H1 (cell line): ENCODE measurements at regions not wholly inside any gene's neighbourhood (a gene's known extent, or its start where the extent isn't known, plus 50 kb on each side); places are given as distances from the start of the nearest gene placed in this dataset.

ENCODE experiments used
- CTCF ChIA-PET: fragments of 300-600 bp; sonication (Branson Sonifier 250); formaldehyde crosslinking; loops from one replicate; lab custom pipeline; 2021; ENCODE audit not compliant: partially characterized antibody; lab: Charles Lee
- POLR2A ChIA-PET: fragments of 300-600 bp; sonication (Branson Sonifier 250); formaldehyde crosslinking; loops from one replicate; lab custom pipeline; 2021; ENCODE audit warnings: inconsistent platforms; ENCODE audit not compliant: partially characterized antibody; lab: Charles Lee
- DNase-seq, 2 experiments: peaks; one replicate each; pipeline versions ENCODE4 v3.0.0 to v3.0.0-alpha.2; 2010 to 2022; ENCODE audit warnings: low spot score in 2 of 2, low read depth in 1 of 2, mixed read lengths in 1 of 2
- FAIRE-seq: peaks from 2 replicates; lab custom pipeline; 2011; peaks lifted over from hg19 to GRCh38; lab: Jason Lieb, UNC
- H2AFZ ChIP-seq: 2 replicates; pipeline ENCODE4 v1.8.1; 2012; ENCODE audit warnings: low read length, inconsistent platforms
- H2AK5ac ChIP-seq: 2 replicates; pipeline ENCODE4 v1.6.1; 2013; ENCODE audit warnings: low read depth, low read length
- H2BK120ac ChIP-seq: replicated peaks from 2 replicates; pipeline ENCODE3; 2013; ENCODE audit warnings: low read depth, low read length, inconsistent platforms
- H2BK12ac ChIP-seq: 2 replicates; pipeline ENCODE4 v1.6.1; 2013; ENCODE audit warnings: low read depth, low read length
- H2BK15ac ChIP-seq: 2 replicates; pipeline ENCODE4 v1.6.1; 2013; ENCODE audit warnings: low read length
- H2BK20ac ChIP-seq: 2 replicates; pipeline ENCODE4 v1.6.1; 2013; ENCODE audit warnings: low read length
- H2BK5ac ChIP-seq: 2 replicates; pipeline ENCODE4 v1.6.1; 2013; ENCODE audit warnings: low read depth, low read length
- H3K14ac ChIP-seq: 2 replicates; pipeline ENCODE4 v1.6.1; 2013; ENCODE audit warnings: inconsistent platforms; ENCODE audit not compliant: insufficient read length
- H3K18ac ChIP-seq: 2 replicates; pipeline ENCODE4 v1.6.1; 2013; ENCODE audit warnings: low read length; ENCODE audit errors: extremely low read depth
- H3K23ac ChIP-seq: 2 replicates; pipeline ENCODE4 v1.6.1; 2013; ENCODE audit warnings: inconsistent platforms; ENCODE audit not compliant: insufficient read length
- H3K23me2 ChIP-seq: 2 replicates; pipeline ENCODE4 v1.6.1; 2013; ENCODE audit warnings: low read depth, low read length
- H3K27ac ChIP-seq: 2 replicates; pipeline ENCODE4 v1.6.1; 2011; ENCODE audit warnings: low read depth, low read length, inconsistent platforms
- H3K27me3 ChIP-seq, 4 experiments: replicated peaks in 1 of 4; 1 replicate in 1 of 4; 2 replicates in 3 of 4; pipeline versions ENCODE4 v1.6.1 to v1.8.1; 2011 to 2013; ENCODE audit warnings: low read length in 3 of 4, mild to moderate bottlenecking in 3 of 4, inconsistent platforms in 2 of 4, mixed read lengths in 2 of 4, moderate library complexity in 1 of 4; ENCODE audit not compliant: control insufficient read depth in 3 of 4, insufficient read depth in 3 of 4; ENCODE audit errors: extremely low read depth in 1 of 4
- H3K36me3 ChIP-seq, 4 experiments: 2 replicates each; pipeline versions ENCODE4 v1.6.1 to v1.8.1; 2011 to 2013; ENCODE audit warnings: mild to moderate bottlenecking in 4 of 4, low read length in 3 of 4, moderate library complexity in 2 of 4, control low read depth in 1 of 4, inconsistent platforms in 1 of 4; ENCODE audit not compliant: insufficient read depth in 4 of 4, control insufficient read depth in 2 of 4
- H3K4ac ChIP-seq: replicated peaks from 2 replicates; pipeline ENCODE3; 2013; ENCODE audit warnings: low read length, low read depth, mixed read lengths, inconsistent platforms; ENCODE audit not compliant: insufficient read length
- H3K4me1 ChIP-seq, 4 experiments: replicated peaks in 1 of 4; 1 replicate in 1 of 4; 2 replicates in 3 of 4; pipeline versions ENCODE4 v1.6.1 to v1.8.1; 2011 to 2013; ENCODE audit warnings: low read length in 3 of 4, inconsistent platforms in 2 of 4, mixed read lengths in 1 of 4; ENCODE audit not compliant: insufficient read depth in 4 of 4, control insufficient read depth in 3 of 4
- H3K4me2 ChIP-seq, 2 experiments: 2 replicates each; pipeline versions ENCODE4 v1.6.1 to v1.8.1; 2011 to 2013; ENCODE audit warnings: low read depth in 2 of 2, low read length in 2 of 2, control low read depth in 1 of 2, inconsistent platforms in 1 of 2, mild to moderate bottlenecking in 1 of 2; ENCODE audit not compliant: insufficient read depth in 1 of 2
- H3K4me3 ChIP-seq, 4 experiments: fragments of 200-600, 300-600 bp in 1 of 4; sonication (generic), shearing (Covaris generic), sonication (Bioruptor Twin) in 1 of 4; 2 replicates each; pipeline versions ENCODE4 v1.5.1 to v1.8.1; 2011 to 2016; ENCODE audit warnings: low read length in 4 of 4, low read depth in 3 of 4, control low read depth in 2 of 4, inconsistent platforms in 2 of 4, mild to moderate bottlenecking in 2 of 4, mixed read lengths in 1 of 4, moderate library complexity in 1 of 4; ENCODE audit not compliant: insufficient read depth in 2 of 4; ENCODE audit errors: extremely low read depth in 1 of 4
- H3K56ac ChIP-seq: replicated peaks from 2 replicates; pipeline ENCODE3; 2013; ENCODE audit warnings: low read depth, mild to moderate bottlenecking, mixed read lengths, low read length, inconsistent platforms; ENCODE audit not compliant: insufficient read length
- H3K79me1 ChIP-seq: 2 replicates; pipeline ENCODE4 v1.6.1; 2013; ENCODE audit warnings: low read depth, low read length, control low read depth
- H3K79me2 ChIP-seq, 2 experiments: 2 replicates each; pipeline versions ENCODE4 v1.6.1 to v1.8.1; 2012 to 2013; ENCODE audit warnings: low read length in 2 of 2, mild to moderate bottlenecking in 2 of 2, inconsistent platforms in 1 of 2; ENCODE audit not compliant: insufficient read depth in 2 of 2, control insufficient read depth in 1 of 2
- H3K9ac ChIP-seq, 4 experiments: replicated peaks in 1 of 4; 1 replicate in 1 of 4; 2 replicates in 3 of 4; pipeline versions ENCODE4 v1.6.1 to v1.8.1; 2011 to 2013; ENCODE audit warnings: low read depth in 3 of 4, low read length in 3 of 4, control low read depth in 2 of 4, mild to moderate bottlenecking in 2 of 4, moderate library complexity in 2 of 4, inconsistent platforms in 1 of 4; ENCODE audit errors: extremely low read depth in 1 of 4
- H3K9me3 ChIP-seq, 2 experiments: 2 replicates each; pipeline versions ENCODE4 v1.6.1 to v1.8.1; 2012 to 2013; ENCODE audit warnings: mild to moderate bottlenecking in 2 of 2, moderate library complexity in 2 of 2, control low read depth in 1 of 2, inconsistent platforms in 1 of 2, low read depth in 1 of 2, low read length in 1 of 2, mixed read lengths in 1 of 2; ENCODE audit not compliant: insufficient read depth in 2 of 2
- H4K20me1 ChIP-seq, 2 experiments: replicated peaks in 1 of 2; 2 replicates each; pipeline versions ENCODE3 to v1.8.1; 2011 to 2013; ENCODE audit warnings: inconsistent platforms in 2 of 2, low read length in 2 of 2, mild to moderate bottlenecking in 1 of 2; ENCODE audit not compliant: insufficient read depth in 2 of 2, control insufficient read depth in 1 of 2
- H4K5ac ChIP-seq: 2 replicates; pipeline ENCODE4 v1.6.1; 2013; ENCODE audit warnings: low read length, low read depth, mixed read lengths, inconsistent platforms; ENCODE audit not compliant: insufficient read length
- H4K8ac ChIP-seq: 2 replicates; pipeline ENCODE4 v1.8.0; 2013; ENCODE audit warnings: mild to moderate bottlenecking, moderate library complexity, low read length, inconsistent platforms; ENCODE audit not compliant: insufficient read depth; ENCODE audit errors: extremely low read depth
- H4K91ac ChIP-seq: replicated peaks from 2 replicates; pipeline ENCODE3; 2013; ENCODE audit warnings: low read length, mixed read lengths, inconsistent platforms; ENCODE audit not compliant: insufficient read length
- BRCA1 ChIP-seq: IDR thresholded peaks from 2 replicates; pipeline ENCODE4 v1.6.1; 2012; ENCODE audit warnings: low read depth, low read length, improper control_type of control experiment
- CHD2 ChIP-seq: IDR thresholded peaks from 2 replicates; pipeline ENCODE4 v1.6.1; 2012; ENCODE audit warnings: low read length, improper control_type of control experiment
- CREB1 ChIP-seq: IDR thresholded peaks from 2 replicates; pipeline ENCODE4 v1.6.1; 2012; ENCODE audit warnings: inconsistent platforms
- EP300 ChIP-seq, 2 experiments: IDR thresholded peaks; 1 replicate in 1 of 2; 2 replicates in 1 of 2; pipeline ENCODE4 v1.6.1; 2011 to 2012; ENCODE audit warnings: low read depth in 2 of 2, low read length in 2 of 2, mild to moderate bottlenecking in 2 of 2, borderline replicate concordance in 1 of 2, inconsistent platforms in 1 of 2, moderate library complexity in 1 of 2
- PHF8 ChIP-seq: fragments of 200-600 bp; sonication (generic); conservative IDR thresholded peaks from 2 replicates; pipeline ENCODE4 v1.7.1; 2012; ENCODE audit warnings: low read depth, mild to moderate bottlenecking, inconsistent platforms, low read length, moderate library complexity
- POLR2AphosphoS5 ChIP-seq: IDR thresholded peaks from 2 replicates; pipeline ENCODE4 v1.6.1; 2011; ENCODE audit warnings: low read depth, low read length
- POU5F1 ChIP-seq: IDR thresholded peaks from 2 replicates; pipeline ENCODE4 v1.6.1; 2011; ENCODE audit warnings: low read depth, mild to moderate bottlenecking, low read length, moderate library complexity
- TF ChIP-seq, protein P1 (sequence below): IDR thresholded peaks from 2 replicates; pipeline ENCODE4 v1.6.1; 2012; ENCODE audit warnings: inconsistent platforms
- TF ChIP-seq, protein P2 (sequence below): IDR thresholded peaks from 2 replicates; pipeline ENCODE4 v1.6.1; 2011; ENCODE audit warnings: low read length, improper control_type of control experiment

DNA sequence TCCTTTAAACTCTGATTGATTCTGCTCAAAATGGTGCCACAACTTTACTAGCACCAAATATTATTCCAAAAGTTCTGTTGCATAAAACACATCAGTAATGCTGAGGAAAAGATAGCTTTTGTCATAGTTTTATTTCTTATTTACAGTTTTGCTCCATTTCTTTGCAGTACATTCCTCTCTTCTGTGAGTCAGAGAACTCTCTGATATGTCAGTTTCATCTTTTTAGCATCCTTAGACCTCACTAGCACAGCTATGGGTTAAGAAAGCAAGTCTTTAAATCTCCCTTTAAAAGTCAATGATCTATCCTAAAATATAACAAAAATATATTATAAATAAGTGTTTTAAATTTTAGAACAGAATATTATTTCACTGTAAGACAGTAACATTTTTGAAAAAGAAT lies 356.6 kb upstream of the SNX7 start:
- Histone ChIP-seq H2BK120ac (no peak overlapping the region), H4K20me1 (no peaks in the 10 kb centered on the region), H3K79me1 (no peaks in the 10 kb centered on the region), H3K4me3 (no peak overlapping the region), H3K27me3 (no peaks in the 10 kb centered on the region), H3K9ac (no peak overlapping the region), H3K9me3 (no peaks in the 10 kb centered on the region), H2BK12ac (no peak overlapping the region), H2AK5ac (no peak overlapping the region), H3K36me3 (no peaks in the 10 kb centered on the region), H3K4me1 (no peaks in the 10 kb centered on the region), H3K56ac (no peak overlapping the region), H3K4me2 (no peak overlapping the region), H3K79me2 (no peaks in the 10 kb centered on the region), H2AFZ (no peak overlapping the region), H3K4ac (no peak overlapping the region), H3K18ac (no peak overlapping the region), H3K23me2 (no peaks in the 10 kb centered on the region), H4K5ac (no peak overlapping the region), H4K91ac (no peak overlapping the region), H2BK15ac (no peak overlapping the region), H3K27ac (no peak overlapping the region), H3K23ac (no peak overlapping the region), H3K14ac (no peak overlapping the region), H2BK5ac (no peak overlapping the region), H4K8ac (no peak overlapping the region), H2BK20ac (no peak overlapping the region)
- no peak for TF ChIP-seq EP300 (IDR thresholded peaks at IDR 0.05; ENCODE audit: borderline replicate concordance in 1 of 2, low read depth in 2 of 2, low read length in 2 of 2)
- TF ChIP-seq BRCA1: no peak
- TF ChIP-seq, protein P1, sequence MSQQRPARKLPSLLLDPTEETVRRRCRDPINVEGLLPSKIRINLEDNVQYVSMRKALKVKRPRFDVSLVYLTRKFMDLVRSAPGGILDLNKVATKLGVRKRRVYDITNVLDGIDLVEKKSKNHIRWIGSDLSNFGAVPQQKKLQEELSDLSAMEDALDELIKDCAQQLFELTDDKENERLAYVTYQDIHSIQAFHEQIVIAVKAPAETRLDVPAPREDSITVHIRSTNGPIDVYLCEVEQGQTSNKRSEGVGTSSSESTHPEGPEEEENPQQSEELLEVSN: no peak
- no peak for TF ChIP-seq PHF8
- no peak for TF ChIP-seq CHD2
- TF ChIP-seq CREB1: no peak
- TF ChIP-seq POU5F1: no peak
- TF ChIP-seq, protein P2, sequence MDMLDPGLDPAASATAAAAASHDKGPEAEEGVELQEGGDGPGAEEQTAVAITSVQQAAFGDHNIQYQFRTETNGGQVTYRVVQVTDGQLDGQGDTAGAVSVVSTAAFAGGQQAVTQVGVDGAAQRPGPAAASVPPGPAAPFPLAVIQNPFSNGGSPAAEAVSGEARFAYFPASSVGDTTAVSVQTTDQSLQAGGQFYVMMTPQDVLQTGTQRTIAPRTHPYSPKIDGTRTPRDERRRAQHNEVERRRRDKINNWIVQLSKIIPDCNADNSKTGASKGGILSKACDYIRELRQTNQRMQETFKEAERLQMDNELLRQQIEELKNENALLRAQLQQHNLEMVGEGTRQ: no peak
- no peak for TF ChIP-seq POLR2AphosphoS5
- no peak for FAIRE-seq
- CTCF ChIA-PET: interaction anchor here (0.6 kb wide), 1 partner anchor 1979 kb away, joined by 3 read pairs; no protein-coding TSS in a partner anchor
- POLR2A ChIA-PET: no interaction called here
- no peak for DNase-seq
